BLaER1 (cell line): ENCODE measurements at regions not wholly inside any gene's neighbourhood (a gene's known extent, or its start where the extent isn't known, plus 50 kb on each side); places are given as distances from the start of the nearest gene placed in this dataset.

ENCODE experiments used
- H3K27ac ChIP-seq: shearing (Covaris generic); formaldehyde crosslinking; 2 replicates; pipeline ENCODE4 v1.8.1; 2022
- H3K27me3 ChIP-seq: shearing (Covaris generic); formaldehyde crosslinking; 2 replicates; pipeline ENCODE4 v1.8.1; 2022
- H3K36me3 ChIP-seq: shearing (Covaris generic); formaldehyde crosslinking; 2 replicates; pipeline ENCODE4 v1.8.1; 2022
- H3K4me1 ChIP-seq: shearing (Covaris generic); formaldehyde crosslinking; 2 replicates; pipeline ENCODE4 v1.8.1; 2022
- H3K4me2 ChIP-seq: shearing (Covaris generic); formaldehyde crosslinking; 2 replicates; pipeline ENCODE4 v1.8.1; 2022
- H3K4me3 ChIP-seq: shearing (Covaris generic); formaldehyde crosslinking; 2 replicates; pipeline ENCODE4 v1.8.1; 2022
- H3K9ac ChIP-seq: shearing (Covaris generic); formaldehyde crosslinking; 2 replicates; pipeline ENCODE4 v1.8.1; 2022
- H3K9me3 ChIP-seq: shearing (Covaris generic); formaldehyde crosslinking; 2 replicates; pipeline ENCODE4 v1.8.1; 2022
- H4K20me1 ChIP-seq: shearing (Covaris generic); formaldehyde crosslinking; 2 replicates; pipeline ENCODE4 v1.8.1; 2022
- Cebpa-rat ChIP-seq: shearing (Covaris generic); IDR thresholded peaks from 2 replicates; pipeline ENCODE4 v1.8.1; 2022

GRCh38 chr12:130068741-130069140 lies 93.5 kb upstream of the FZD10 start:
- no peak for TF ChIP-seq Cebpa-rat
- no peaks in the 10 kb centered on the region for H3K9me3 ChIP-seq
- no peaks in the 10 kb centered on the region for H4K20me1 ChIP-seq
- H3K4me3 ChIP-seq = no peak overlapping the region
- H3K27me3 ChIP-seq = no peaks in the 10 kb centered on the region
- no peak overlapping the region for H3K9ac ChIP-seq
- no peak overlapping the region for H3K4me2 ChIP-seq
- no peaks in the 10 kb centered on the region for H3K36me3 ChIP-seq
- peaks cover 19% of the 10 kb centered on the region for H3K4me1 ChIP-seq
- H3K27ac ChIP-seq = no peak overlapping the region

DNA sequence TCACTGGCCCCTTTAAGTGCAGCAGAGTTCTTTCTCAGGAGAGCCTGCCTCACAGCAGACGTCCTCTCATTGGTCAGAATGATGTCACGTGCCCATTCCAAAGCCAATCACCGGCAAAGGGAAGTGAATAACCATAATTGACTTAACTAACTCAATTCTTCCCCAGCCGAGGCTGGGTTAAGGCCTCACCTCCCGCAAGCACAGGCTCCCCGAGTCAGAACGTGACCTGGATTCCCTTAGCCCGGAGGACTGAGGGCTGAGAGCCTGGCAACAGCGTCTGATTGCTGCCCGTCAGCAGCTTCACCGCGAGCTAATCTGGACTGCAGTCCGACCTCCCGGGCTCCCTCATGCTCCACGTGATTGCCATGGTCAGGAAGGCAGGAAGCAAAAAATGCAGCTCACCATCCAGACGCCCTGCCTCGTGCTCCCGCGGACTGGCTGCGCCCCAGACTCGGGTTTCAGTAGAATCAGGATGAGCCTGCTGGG lies 92.1 kb upstream of the FZD10 start:
- Histone ChIP-seq H3K27ac (no peak overlapping the region), H3K36me3 (no peaks in the 10 kb centered on the region), H3K4me2 (no peak overlapping the region), H3K27me3 (no peaks in the 10 kb centered on the region), H3K4me3 (no peak overlapping the region), H3K9me3 (no peaks in the 10 kb centered on the region), H3K4me1 (peaks cover 32% of the 10 kb centered on the region), H4K20me1 (no peaks in the 10 kb centered on the region), H3K9ac (no peak overlapping the region)
- no peak for TF ChIP-seq Cebpa-rat

GRCh38 chr12:130073721-130074120 lies 88.5 kb upstream of the FZD10 start:
- H3K9ac ChIP-seq = no peak overlapping the region
- no peak overlapping the region for H3K4me3 ChIP-seq
- H3K36me3 ChIP-seq = 0 out of 2 replicates have a peak, but pooled peaks cover 6% of the 10 kb centered on the region
- peaks cover 22% of the 10 kb centered on the region for H3K9me3 ChIP-seq
- no peaks in the 10 kb centered on the region for H4K20me1 ChIP-seq
- no peak overlapping the region for H3K4me2 ChIP-seq
- H3K4me1 ChIP-seq = peaks cover 56% of the 10 kb centered on the region
- TF ChIP-seq Cebpa-rat = no peak
- no peak overlapping the region for H3K27ac ChIP-seq
- no peaks in the 10 kb centered on the region for H3K27me3 ChIP-seq

DNA sequence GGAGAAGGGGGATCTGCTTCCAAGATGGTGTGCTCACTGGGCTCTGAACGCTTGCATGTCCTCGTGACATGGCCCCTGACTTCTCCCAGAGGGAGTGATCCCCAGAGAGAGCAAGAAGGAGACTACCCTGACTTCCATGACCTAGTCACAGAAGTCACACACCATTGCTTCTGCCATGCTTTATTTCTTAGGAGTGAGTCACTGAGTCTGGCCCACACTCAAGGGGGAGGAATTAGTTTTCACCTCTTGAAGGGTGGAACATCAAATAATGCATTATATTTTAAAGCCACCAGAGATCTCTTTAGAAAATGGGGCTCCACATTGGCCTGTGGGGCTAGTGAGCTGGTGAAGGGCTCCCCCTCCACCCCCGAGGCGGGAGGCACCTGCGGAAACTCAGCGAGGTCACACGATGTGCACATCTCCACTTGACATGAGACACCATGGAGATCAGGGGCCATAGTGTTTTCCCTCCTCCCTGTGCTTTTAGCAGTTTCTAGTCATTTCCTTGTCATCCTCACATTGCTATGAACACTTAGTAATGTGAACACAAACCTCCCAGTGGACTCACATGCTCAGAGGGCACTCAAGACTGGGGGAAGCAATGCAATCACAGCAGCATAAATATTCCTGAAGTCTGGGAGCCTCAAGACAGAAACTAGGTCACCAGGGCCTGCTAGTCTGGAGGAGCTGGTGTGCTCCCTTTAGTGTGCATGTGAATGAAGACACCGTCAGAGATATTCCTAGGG lies 87.4 kb upstream of the FZD10 start:
- Histone ChIP-seq H3K27ac (no peak overlapping the region), H3K27me3 (no peaks in the 10 kb centered on the region)

GRCh38 chr12:130075497-130076076 lies 86.7 kb upstream of the FZD10 start:
- Histone ChIP-seq H3K4me1 (peaks cover 51% of the 10 kb centered on the region), H4K20me1 (no peaks in the 10 kb centered on the region), H3K27me3 (no peaks in the 10 kb centered on the region), H3K36me3 (0 out of 2 replicates have a peak, but pooled peaks cover 6% of the 10 kb centered on the region), H3K4me3 (no peak overlapping the region), H3K9ac (no peak overlapping the region), H3K9me3 (peaks cover 41% of the 10 kb centered on the region), H3K4me2 (peak overlapping the region; percentile 55), H3K27ac (no peak overlapping the region)
- TF ChIP-seq Cebpa-rat = no peak

More for the DNA sequence above, 87.4 kb upstream of the FZD10 start:
- no peak overlapping the region for H3K9ac ChIP-seq
- peaks cover 34% of the 10 kb centered on the region for H3K9me3 ChIP-seq
- peaks cover 51% of the 10 kb centered on the region for H3K4me1 ChIP-seq
- H4K20me1 ChIP-seq = no peaks in the 10 kb centered on the region
- peak overlapping the region; percentile 55 for H3K4me2 ChIP-seq
- H3K4me3 ChIP-seq = no peak overlapping the region
- no peak for TF ChIP-seq Cebpa-rat
- H3K36me3 ChIP-seq = 0 out of 2 replicates have a peak, but pooled peaks cover 6% of the 10 kb centered on the region

GRCh38 chr12:130076126-130076525 lies 86.1 kb upstream of the FZD10 start:
- peaks cover 53% of the 10 kb centered on the region for H3K4me1 ChIP-seq
- no peak for TF ChIP-seq Cebpa-rat

GRCh38 chr12:130076752-130077151 lies 85.5 kb upstream of the FZD10 start:
- no peak for TF ChIP-seq Cebpa-rat
- H3K9ac ChIP-seq = no peak overlapping the region
- H3K27ac ChIP-seq = peak overlapping the region; percentile 54; the same call in 1 of the 2 replicates
- 0 out of 2 replicates have a peak, but pooled peaks cover 6% of the 10 kb centered on the region for H3K36me3 ChIP-seq
- peaks cover 42% of the 10 kb centered on the region for H3K9me3 ChIP-seq
- H4K20me1 ChIP-seq = no peaks in the 10 kb centered on the region
- H3K4me2 ChIP-seq = peak overlapping the region; percentile 70
- peaks cover 59% of the 10 kb centered on the region for H3K4me1 ChIP-seq
- H3K4me3 ChIP-seq = peak overlapping the region; percentile 33; the same call in 1 of the 2 replicates
- no peaks in the 10 kb centered on the region for H3K27me3 ChIP-seq

More at GRCh38 chr12:130076126-130076525, 86.1 kb upstream of the FZD10 start:
- no peak overlapping the region for H3K27ac ChIP-seq
- no peak overlapping the region for H3K9ac ChIP-seq
- H3K9me3 ChIP-seq = peaks cover 42% of the 10 kb centered on the region
- peak overlapping the region; percentile 70 for H3K4me2 ChIP-seq
- no peak overlapping the region for H3K4me3 ChIP-seq
- H3K36me3 ChIP-seq = 0 out of 2 replicates have a peak, but pooled peaks cover 6% of the 10 kb centered on the region
- no peaks in the 10 kb centered on the region for H3K27me3 ChIP-seq
- no peaks in the 10 kb centered on the region for H4K20me1 ChIP-seq

- no peak overlapping the region for H3K4me3 ChIP-seq
- peaks cover 63% of the 10 kb centered on the region for H3K4me1 ChIP-seq
- TF ChIP-seq Cebpa-rat = no peak
- H3K27ac ChIP-seq = no peak overlapping the region
- no peaks in the 10 kb centered on the region for H3K27me3 ChIP-seq
- H3K9me3 ChIP-seq = peaks cover 55% of the 10 kb centered on the region
- H4K20me1 ChIP-seq = no peaks in the 10 kb centered on the region
- no peak overlapping the region for H3K9ac ChIP-seq
- no peak overlapping the region for H3K4me2 ChIP-seq
- H3K36me3 ChIP-seq = 0 out of 2 replicates have a peak, but pooled peaks cover 6% of the 10 kb centered on the region
These were observed 83.4 kb upstream of the FZD10 start for GRCh38 chr12:130078852-130079251.

DNA sequence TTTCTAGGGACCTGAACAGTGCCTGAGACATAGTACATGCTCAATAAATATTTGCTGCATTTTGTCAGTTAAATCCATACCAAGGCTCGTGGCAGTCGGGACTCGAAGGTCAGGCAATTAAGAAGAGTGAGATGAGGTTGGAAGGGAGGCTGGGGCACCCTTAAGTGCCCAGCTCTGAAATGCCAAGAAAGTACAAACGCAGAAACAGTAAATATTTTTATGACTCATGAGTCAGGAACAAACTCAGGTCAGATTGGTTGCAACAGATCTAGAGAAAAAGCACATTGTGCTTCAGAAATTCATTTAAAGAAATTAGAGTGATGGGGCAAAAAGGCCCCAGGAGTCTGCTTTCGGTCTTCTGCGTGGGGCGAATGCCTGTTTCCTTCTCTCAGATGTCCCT lies 83.0 kb upstream of the FZD10 start:
- TF ChIP-seq Cebpa-rat = no peak
- no peak overlapping the region for H3K4me2 ChIP-seq
- no peaks in the 10 kb centered on the region for H4K20me1 ChIP-seq
- no peak overlapping the region for H3K27ac ChIP-seq
- 0 out of 2 replicates have a peak, but pooled peaks cover 6% of the 10 kb centered on the region for H3K36me3 ChIP-seq
- no peak overlapping the region for H3K4me3 ChIP-seq
- H3K27me3 ChIP-seq = no peaks in the 10 kb centered on the region
- peaks cover 61% of the 10 kb centered on the region for H3K4me1 ChIP-seq
- H3K9me3 ChIP-seq = peaks cover 59% of the 10 kb centered on the region
- H3K9ac ChIP-seq = no peak overlapping the region

DNA sequence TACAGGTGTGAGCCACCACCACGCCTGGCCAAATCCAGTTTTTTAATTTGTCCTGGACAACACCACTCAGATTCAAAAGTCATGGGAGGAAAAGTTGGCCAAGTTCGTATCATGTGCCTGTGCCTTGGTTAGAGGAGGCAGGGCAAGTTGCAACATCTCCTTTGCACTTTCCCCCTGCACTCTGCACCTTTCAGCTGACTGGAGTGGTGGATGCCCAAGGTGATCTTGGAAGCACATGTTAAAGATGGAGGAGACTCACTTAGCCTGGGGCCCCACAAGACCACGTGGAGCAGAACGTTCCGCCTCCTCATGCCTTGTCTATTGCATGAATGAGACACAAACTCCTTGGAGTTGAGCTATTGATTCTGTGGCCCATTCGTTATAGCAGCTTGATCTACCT lies 82.1 kb upstream of the FZD10 start:
- peaks cover 59% of the 10 kb centered on the region for H3K4me1 ChIP-seq
- peaks cover 66% of the 10 kb centered on the region for H3K9me3 ChIP-seq
- no peak for TF ChIP-seq Cebpa-rat

More for the DNA sequence above, 82.1 kb upstream of the FZD10 start:
- no peak overlapping the region for H3K9ac ChIP-seq
- H3K27ac ChIP-seq = no peak overlapping the region
- no peaks in the 10 kb centered on the region for H4K20me1 ChIP-seq
- H3K4me2 ChIP-seq = no peak overlapping the region
- H3K27me3 ChIP-seq = no peaks in the 10 kb centered on the region
- H3K4me3 ChIP-seq = no peak overlapping the region
- 0 out of 2 replicates have a peak, but pooled peaks cover 6% of the 10 kb centered on the region for H3K36me3 ChIP-seq
